SKM-1 (cell line): ENCODE measurements at regions not wholly inside any gene's neighbourhood (a gene's known extent, or its start where the extent isn't known, plus 50 kb on each side); places are given as distances from the start of the nearest gene placed in this dataset.
"Not testable (repeated sequence)": the region's sequence is repeated elsewhere in the genome, so short reads cannot be mapped to it uniquely, and the experiment has no call there.

Source experiments
- DNase-seq: peaks from one replicate; lab custom pipeline; 2025; ENCODE audit not compliant: unreplicated experiment; lab: John Stamatoyannopoulos, UW

- DNase-seq, result not testable (repeated sequence)
Measured at GRCh38 chr9:39566782-39567181, 211.3 kb downstream of the SPATA31A1 start.

- not testable (repeated sequence) for DNase-seq
Measured at GRCh38 chr9:39567396-39567795, 211.9 kb downstream of the SPATA31A1 start.

- DNase-seq, result not testable (repeated sequence)
Measured at GRCh38 chr9:39568900-39569299, 213.4 kb downstream of the SPATA31A1 start.

GRCh38 chr9:39573024-39574022, 217.9 kb downstream of the SPATA31A1 start:
- not testable (repeated sequence) for DNase-seq

GRCh38 chr9:39579000-39579399, 223.5 kb downstream of the SPATA31A1 start:
- not testable (repeated sequence) for DNase-seq

- DNase-seq, result not testable (repeated sequence)
Measured at GRCh38 chr9:39581296-39581695, 225.8 kb downstream of the SPATA31A1 start.

GRCh38 chr9:39582677-39583412, 227.4 kb downstream of the SPATA31A1 start:
- DNase-seq, result not testable (repeated sequence)

GRCh38 chr9:39583413-39583747, 227.9 kb downstream of the SPATA31A1 start:
- DNase-seq, result not testable (repeated sequence)

- not testable (repeated sequence) for DNase-seq
Measured at GRCh38 chr9:39585233-39585632, 229.8 kb downstream of the SPATA31A1 start.

- DNase-seq, result no peak
Measured at GRCh38 chr9:39587844-39588499, 232.5 kb downstream of the SPATA31A1 start.

GRCh38 chr9:39588500-39589137, 233.2 kb downstream of the SPATA31A1 start:
- no peak for DNase-seq

- DNase-seq, result not testable (repeated sequence)
Measured at GRCh38 chr9:39604089-39604488, 248.6 kb downstream of the SPATA31A1 start.

GRCh38 chr9:39611449-39612231, 256.2 kb downstream of the SPATA31A1 start:
- DNase-seq, result not testable (repeated sequence)

- not testable (repeated sequence) for DNase-seq
Measured at GRCh38 chr9:39616480-39616879, 261.0 kb downstream of the SPATA31A1 start.

GRCh38 chr9:39624048-39624447, 268.6 kb downstream of the SPATA31A1 start:
- not testable (repeated sequence) for DNase-seq

GRCh38 chr9:39632071-39632470, 276.6 kb downstream of the SPATA31A1 start:
- not testable (repeated sequence) for DNase-seq

GRCh38 chr9:39649029-39649428, 293.6 kb downstream of the SPATA31A1 start:
- DNase-seq, result not testable (repeated sequence)

GRCh38 chr9:39656960-39657603, 301.6 kb downstream of the SPATA31A1 start:
- not testable (repeated sequence) for DNase-seq

GRCh38 chr9:39663020-39663419, 307.6 kb downstream of the SPATA31A1 start:
- not testable (repeated sequence) for DNase-seq
